Stimulated activated CD8-positive, alpha-beta memory T cell treated with anti-CD3 and anti-CD28 coated beads, Interleukin-15, amount 100 ng/mL, for 24 hours (primary cell): ENCODE measurements at regions not wholly inside any gene's neighbourhood (a gene's known extent, or its start where the extent isn't known, plus 50 kb on each side); places are given as distances from the start of the nearest gene placed in this dataset.

Experiments used
- DNase-seq: peaks from one replicate; pipeline ENCODE4 v3.0.0-alpha.2; 2020; ENCODE audit warnings: low read depth

DNA sequence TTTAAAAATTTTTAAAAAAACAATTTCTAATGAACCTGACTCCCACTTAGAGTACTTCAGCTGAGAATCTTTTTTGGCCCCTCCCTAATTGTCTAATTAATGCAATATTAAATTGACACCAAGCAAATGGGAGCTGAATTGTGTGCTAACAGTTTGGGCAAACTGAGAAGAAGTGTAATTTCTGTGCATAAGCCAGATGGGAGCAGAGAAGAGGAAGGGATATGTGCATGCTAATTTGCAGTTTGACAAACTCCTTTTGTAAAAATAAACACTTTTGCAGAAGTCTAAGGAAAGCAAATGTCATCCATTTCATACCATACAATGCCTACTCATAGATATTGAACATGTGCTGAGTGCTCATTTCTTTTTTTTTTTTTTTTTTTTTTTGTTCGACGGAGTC lies 332.0 kb downstream of the CYRIA start:
- no peak for DNase-seq

DNA sequence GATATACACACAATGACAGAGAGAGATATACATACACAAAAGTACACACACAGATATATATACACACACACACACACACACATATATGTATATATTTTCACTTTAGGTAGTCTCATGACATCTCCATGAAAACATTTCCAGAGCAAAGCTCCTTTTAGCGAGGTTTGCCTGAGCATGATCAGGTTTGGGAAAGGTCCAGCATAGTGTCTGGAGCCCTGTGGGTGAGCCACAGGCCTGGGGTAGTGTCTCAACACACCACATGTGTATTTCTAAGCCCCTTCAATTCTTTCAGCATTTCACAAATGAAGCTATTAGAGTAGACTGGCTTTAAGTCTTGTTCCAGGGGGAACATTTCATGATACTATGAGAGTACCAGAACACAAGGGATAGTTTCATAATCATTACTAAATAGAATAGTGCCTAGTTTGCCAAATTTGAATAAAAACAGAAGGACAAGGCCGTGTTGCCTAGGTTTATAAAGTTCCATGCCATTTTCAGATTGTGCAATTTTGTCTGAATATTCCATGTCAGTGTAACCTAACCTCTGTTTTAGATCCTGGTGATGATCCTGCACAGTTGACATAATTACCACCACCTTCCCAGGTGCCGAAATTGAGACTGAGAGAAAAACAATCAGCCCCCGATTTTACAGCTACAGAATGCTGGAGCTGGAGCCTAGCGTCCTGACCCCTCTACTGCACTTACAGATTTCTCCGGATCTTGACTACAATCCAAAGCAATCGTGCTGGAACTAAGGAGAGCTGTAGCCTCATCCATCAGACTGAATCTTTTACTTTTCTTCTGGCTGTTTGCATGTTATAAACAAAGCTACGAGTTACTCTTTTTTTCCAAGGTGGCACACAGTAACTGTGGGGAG lies 332.7 kb downstream of the CYRIA start:
- no peak for DNase-seq

- DNase-seq = no peak
Measured at GRCh38 chr2:16331772-16332171, 333.9 kb downstream of the CYRIA start.

DNA sequence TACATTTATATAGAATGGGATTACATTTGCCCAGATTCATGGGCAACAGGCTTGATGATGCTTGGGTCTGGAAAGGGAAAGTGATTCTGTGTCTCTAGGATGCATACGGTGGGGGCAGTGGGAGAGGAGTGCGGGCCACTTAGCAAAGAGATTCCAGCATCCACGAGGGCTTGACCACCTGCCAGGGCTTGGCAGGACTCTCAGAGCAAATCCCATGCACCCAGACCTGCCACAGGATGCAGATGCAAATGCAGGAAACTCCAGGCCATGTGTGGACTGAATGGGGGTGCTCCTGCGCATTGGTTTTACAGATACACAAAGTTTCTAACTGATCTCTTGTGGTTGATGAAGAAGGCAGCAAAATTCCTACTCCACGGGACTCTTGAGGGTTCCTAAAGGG lies 334.7 kb downstream of the CYRIA start:
- no peak for DNase-seq

DNA sequence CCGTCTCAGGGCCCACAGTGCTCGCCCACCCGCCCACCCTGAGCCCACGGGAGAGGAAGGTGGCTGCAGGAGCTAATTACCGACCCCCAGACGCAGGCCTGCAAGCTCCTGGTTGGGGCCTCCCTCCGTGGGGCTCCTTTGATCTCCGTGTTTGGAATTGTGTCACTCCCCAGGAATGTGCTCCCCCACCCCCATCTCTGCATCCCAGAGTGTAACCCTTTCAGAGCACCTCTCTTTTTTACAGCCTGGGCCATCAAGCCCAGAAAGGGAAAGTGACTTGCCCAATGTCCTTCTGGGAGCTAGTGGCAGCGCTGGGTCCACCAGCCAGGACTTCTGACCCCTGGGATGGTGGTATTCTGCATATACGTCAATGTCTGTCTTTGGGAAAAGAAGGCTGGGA lies 335.1 kb downstream of the CYRIA start:
- no peak for DNase-seq

DNA sequence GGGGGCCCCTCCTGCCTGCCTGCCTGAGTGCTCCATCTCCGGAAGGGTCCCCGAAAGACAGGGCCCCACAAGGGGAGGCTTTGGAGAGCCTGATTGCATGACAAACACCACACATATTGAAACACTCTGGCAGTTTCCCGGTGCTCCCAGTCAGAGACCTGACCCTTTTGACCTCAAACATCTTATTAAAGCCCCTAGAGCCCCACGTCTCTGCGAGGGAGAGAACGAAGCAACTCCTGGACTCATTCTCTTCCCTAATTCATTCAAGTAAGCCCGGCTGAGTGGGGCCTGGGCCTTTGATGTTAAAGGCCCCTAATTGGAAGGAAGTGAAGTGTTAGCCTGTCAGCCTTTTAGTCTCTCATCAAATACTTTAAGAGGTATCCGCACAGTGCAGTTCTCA lies 335.6 kb downstream of the CYRIA start:
- DNase-seq = no peak

- no peak for DNase-seq
Measured at GRCh38 chr2:16329421-16329820, 336.2 kb downstream of the CYRIA start.

GRCh38 chr2:16328521-16329190 lies 337.0 kb downstream of the CYRIA start:
- DNase-seq = no peak

DNA sequence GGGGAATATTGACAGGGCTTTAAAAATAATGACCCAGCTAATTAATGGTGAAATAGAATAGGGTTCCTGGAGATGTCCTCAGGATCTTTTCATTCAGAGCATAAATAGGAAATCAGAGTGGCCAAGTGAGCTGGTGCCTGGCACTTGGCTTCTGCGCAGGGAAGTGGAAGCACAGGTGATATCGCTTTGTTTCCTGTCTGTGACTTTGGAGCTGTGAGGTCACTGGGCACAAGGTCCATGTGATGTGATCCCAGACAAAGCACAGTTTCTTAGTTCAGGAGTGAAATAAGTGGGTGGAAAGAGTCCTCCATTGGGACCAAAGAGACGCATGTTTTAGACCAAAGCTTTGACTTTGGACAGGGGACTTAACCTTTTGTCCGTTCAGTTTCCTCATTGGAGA lies 338.3 kb downstream of the CYRIA start:
- DNase-seq = no peak

- no peak for DNase-seq
Measured at GRCh38 chr2:16326711-16327300, 338.8 kb downstream of the CYRIA start.

DNA sequence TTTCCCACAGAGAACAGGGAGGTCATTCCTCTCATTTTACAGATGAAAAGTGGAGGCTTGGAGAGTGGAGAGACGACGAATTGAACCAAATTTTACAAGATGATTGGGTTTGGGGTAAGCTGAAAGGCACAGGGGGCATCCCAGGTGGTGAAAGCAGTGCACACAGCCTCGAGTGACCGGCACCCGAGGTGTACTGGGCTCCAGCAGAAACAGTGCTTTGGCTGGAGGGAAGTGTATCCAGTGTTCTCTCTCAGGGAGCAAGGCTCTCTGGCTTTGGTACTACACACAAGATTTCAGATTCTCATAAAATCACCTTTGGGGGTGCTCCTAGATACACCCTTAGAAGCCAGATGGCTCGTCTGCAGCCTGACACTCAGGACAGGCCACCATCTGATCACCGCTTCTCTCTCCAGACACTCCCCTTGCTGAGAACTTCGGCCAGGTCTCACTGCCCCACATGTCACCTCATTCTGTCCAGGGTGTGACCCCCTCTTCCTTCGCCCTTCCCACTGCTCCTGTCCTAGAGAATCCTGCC lies 339.6 kb downstream of the CYRIA start:
- DNase-seq = no peak

DNA sequence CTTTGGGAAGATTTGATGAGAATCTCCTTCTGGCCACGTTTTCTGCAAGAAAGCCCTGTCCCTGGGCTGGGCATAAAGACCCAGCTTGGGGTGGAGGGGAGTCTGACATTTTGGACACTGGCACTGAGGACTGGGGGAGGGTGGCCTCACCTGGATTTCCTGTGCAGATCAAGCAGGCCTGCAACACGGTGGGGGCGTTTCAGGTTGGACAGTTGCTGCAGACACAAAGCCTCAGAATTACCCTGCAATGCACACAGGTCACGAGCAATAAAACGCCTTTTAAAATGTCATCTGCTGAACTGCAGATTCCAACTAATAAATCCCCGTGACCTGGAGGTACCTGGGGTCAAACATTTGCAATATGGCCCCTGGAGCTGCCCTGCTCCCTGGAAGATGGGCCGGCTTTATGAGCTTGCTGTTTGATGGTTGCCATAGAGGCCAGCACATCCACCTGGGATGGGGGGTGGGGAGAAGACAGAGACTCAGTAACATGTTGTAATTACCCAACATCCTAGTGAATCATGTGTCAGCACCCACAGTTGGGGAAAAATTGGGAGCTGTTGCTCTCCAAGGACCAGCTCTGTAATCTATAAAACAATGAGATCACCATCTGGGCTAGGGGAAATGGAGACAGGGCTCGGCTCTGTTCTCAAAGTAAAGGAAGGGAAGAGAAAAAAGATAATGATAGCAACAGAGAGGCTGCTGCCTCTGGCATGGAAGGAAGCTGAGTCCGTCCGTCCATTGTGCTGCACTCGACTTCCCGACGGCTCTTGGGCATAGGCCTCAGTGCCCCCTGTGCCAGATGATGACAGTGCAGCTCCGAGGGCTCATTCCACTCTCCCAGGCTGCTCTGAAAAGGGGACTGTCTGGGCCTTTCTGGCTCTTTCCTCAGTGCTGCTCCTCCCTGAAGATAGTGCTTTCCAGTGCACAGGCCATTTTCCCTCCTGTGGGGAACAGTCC lies 340.3 kb downstream of the CYRIA start:
- no peak for DNase-seq

DNA sequence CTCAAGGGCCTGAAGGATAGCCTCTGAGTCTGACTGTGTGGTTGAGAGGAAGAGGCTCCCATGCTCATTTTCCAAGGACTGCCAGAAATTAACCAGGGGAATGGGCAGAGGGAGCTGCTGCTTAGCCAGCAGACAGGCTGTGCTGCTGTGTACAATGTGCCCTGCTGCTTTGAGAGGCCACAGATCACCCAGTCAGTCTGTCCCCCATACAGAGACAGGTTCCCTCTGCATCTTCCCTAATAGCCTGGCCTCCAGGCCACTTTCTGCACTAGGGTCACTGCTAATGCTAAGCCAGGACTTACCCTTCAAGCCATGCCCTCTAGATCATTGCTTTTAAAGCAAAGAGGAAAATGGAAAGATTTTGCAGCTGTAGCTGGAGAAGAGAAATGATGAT lies 341.1 kb downstream of the CYRIA start:
- no peak for DNase-seq

- DNase-seq = no peak
Measured at GRCh38 chr2:16323551-16324543, 341.8 kb downstream of the CYRIA start.

- no peak for DNase-seq
Measured at GRCh38 chr2:16323126-16323520, 342.5 kb downstream of the CYRIA start.

- DNase-seq = no peak
Measured at GRCh38 chr2:16322308-16323125, 343.1 kb downstream of the CYRIA start.

DNA sequence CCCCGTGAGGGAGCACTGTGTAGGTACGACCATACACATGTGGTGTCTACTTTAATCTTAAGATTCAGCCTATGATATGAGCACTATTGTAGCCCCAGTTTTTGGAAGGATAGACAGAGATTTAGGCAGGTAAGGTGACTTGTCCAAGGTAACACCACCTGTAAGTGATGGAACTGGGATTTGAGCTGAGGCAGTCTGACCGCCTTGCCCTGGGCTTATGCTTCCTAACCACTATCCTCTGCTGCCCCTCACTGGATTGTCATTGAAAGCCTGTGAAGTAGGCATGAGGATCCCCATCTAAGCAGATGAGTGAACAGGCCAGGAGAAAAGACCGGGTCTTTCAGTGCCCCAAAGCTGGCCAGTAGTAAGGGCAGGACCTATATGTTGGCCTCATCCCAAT lies 343.8 kb downstream of the CYRIA start:
- DNase-seq = no peak

GRCh38 chr2:16321256-16321655 lies 344.4 kb downstream of the CYRIA start:
- DNase-seq = no peak

GRCh38 chr2:16320716-16321115 lies 344.9 kb downstream of the CYRIA start:
- no peak for DNase-seq
